Breast epithelium (tissue), 3 donors: ENCODE measurements at regions not wholly inside any gene's neighbourhood (a gene's known extent, or its start where the extent isn't known, plus 50 kb on each side); places are given as distances from the start of the nearest gene placed in this dataset.

ENCODE experiments used
- CTCF ChIP-seq, 3 donors: fragments of 450-650 bp; IDR thresholded peaks; one replicate each; pipeline ENCODE4 v1.5.1; 2016 to 2017; ENCODE audit warnings: antibody characterized with exemption in 3 of 3, mild to moderate bottlenecking in 3 of 3, moderate library complexity in 3 of 3
- POLR2A ChIP-seq: fragments of 450-650 bp; IDR thresholded peaks from one replicate; pipeline ENCODE4 v1.6.1; 2016; ENCODE audit warnings: antibody characterized with exemption, mild to moderate bottlenecking, moderate library complexity
- POLR2AphosphoS5 ChIP-seq, 3 donors: sonication (generic); formaldehyde crosslinking; IDR thresholded peaks; one replicate each; pipeline ENCODE4 v1.6.1; 2017; ENCODE audit warnings: antibody characterized with exemption in 3 of 3

GRCh38 chr5:96219580-96220281 lies 213.3 kb downstream of the PCSK1 start:
- TF ChIP-seq CTCF (IDR thresholded peaks at IDR 0.05) (no peak), POLR2A (no peak), POLR2AphosphoS5 (IDR thresholded peaks at IDR 0.05) (no peak)
